ENCODE measurements at regions not wholly inside any gene's neighbourhood (a gene's known extent, or its start where the extent isn't known, plus 50 kb on each side); places are given as distances from the start of the nearest gene placed in this dataset.
"Not testable (repeated sequence)": the region's sequence is repeated elsewhere in the genome, so short reads cannot be mapped to it uniquely, and the experiment has no call there.

DNA sequence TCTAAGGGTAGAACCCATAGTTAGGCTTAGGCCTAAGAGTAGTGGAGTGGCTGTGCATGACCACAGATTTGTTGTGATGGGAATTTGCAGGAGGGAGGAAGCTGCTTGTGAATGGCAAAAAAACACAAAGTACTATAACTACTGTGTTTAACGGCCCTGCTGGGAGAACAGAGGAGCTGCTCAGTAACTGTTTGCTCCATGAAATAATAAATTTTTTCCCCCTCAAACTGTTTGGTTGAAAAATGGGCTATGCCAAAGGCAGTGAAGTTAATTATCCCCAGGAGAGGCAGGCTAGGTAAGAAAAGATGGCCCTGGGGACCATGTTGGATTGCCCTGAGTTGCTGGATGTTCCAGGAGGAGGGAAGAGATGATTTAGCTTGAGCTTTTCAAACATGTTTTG, 216.1 kb upstream of the ADRA1D start:
- no peak for DNase-seq

DNA sequence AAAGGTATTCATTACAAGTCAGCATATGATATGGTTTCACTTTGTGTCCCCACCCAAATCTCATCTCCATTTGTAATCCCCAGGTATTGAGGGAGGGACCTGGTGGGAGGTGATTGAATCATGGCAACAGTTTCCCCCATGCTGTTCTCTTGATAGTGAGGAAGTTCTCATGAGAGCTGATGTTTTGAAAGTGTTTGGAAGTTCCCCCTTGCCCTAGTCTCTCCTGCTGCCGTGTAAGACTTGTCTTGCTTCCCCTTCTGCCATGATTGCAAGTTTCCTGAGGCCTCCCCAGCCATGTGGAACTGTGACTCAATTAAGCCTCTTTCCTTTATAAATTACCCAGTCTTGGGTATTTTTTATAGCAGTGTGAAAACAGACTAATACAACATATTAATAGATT, 213.7 kb upstream of the ADRA1D start:
- DNase-seq = not testable (repeated sequence)

DNA sequence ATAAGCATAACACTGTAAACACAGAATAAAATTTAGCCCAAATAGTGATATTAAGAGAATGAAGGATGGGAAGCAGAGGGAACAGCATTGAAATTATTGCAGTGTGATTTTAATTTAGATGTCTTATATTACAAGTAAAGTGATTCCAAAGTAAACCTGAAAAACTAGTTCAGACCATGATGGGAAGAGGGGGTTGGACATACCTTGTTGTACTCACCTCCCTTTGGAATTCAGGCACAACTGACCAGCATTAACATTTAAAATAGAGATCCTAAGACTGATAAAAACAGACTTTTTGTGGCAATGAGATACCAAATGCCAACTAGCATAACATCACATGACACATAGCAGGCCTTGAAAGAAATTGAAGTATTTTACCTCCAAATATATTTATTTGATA, 210.0 kb upstream of the ADRA1D start:
- no peak for DNase-seq

DNA sequence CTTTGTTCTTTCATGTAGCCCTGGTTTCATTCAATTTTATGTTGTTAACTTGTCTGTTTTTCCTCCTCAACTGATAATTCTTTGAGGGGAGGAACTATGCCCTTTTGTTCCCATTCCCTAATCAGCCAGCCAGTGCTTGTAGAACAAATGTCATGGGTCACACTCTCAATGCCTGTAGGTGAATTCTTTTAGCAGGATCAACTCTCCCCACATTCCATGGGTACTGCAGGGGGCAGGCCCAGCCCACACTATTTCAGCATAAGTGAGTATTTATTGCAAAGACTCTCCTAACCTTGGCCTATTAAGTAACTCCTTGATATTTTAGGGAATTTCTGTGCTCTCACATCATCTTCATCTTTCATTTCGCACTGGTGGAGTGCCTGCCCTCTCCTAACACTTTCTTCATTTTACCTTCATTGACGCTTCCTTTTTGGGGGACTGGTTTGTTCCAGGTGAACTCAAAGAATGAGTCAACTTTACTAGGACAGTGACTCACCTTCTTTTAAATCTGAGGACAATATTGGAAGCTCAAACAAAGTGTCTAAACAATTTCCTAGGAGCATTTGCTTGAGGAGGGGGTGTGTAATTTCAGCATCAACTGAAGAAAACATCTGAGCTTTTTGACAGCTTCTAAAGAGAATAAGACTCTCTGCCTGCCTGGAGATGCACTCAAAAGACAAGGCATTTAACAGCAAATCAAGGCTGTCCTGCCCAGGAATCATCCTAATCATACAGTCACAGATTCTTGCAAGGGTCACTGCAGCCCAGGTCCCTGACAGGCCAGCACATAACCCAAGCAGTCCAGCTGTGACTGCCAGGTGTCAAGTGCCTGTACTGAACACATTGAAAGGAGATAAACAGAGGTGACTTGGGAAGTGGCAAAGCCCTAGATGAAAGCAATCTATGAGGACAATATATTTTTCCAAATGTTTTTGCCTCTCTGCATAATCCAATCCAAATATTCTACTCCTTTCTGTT, 208.8 kb upstream of the ADRA1D start:
- no peak for DNase-seq

DNA sequence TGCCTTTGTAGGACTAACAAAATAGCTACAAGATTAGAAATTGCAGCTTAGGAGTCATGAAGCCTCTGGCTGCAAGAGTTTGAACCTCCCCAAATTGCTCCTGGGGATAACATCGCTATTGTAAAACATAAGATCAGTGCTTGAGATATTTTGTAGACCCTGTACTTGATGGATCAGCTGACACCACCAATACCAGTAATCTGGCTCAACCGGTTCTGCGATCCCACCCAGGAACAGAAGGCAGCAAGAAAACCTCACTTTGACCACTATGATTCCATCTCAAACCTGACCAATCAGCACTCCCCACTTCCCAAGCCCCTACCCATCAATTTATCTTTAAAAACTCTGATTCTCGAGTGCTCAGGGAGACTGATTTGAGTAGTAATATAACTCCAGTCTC, 206.9 kb upstream of the ADRA1D start:
- no peak for DNase-seq

DNA sequence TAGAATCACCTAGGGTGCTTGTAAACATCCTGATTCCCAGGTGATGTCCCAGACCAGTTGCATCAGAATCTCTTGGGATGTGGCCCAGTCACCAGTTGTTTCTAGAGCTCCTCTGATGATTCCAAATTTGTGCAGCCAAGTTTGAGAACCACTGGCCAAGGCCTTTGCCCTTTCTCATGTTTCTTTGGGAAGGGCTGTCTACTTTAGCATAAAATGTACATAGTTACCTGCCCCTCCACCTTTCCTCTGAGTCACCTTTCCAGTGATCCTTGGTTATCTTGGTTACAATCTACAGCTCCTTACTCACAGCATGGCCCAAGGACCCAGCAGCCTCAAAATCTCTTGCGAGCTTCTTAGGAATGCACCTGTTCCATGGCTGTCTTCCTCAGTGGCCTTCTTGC, 206.2 kb upstream of the ADRA1D start:
- DNase-seq = no peak

DNA sequence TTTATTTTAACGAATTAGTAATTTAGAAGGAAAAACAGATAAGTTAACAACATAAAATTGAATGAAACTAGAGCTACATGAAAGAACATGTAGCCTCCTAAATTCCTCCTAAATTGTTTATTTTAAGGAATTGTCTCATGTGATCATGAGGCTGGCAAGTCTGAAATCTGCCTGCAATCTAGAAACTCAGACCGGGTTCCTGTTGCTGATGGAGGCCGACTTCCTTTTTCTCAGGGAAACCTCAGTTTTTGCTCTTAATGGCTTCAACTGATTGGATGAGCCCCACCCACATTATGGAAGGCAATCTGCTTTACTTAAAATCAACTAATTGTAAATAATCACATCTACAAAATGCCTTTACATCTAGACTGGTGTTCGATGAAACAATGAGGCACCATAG, 205.0 kb upstream of the ADRA1D start:
- no peak for DNase-seq

DNA sequence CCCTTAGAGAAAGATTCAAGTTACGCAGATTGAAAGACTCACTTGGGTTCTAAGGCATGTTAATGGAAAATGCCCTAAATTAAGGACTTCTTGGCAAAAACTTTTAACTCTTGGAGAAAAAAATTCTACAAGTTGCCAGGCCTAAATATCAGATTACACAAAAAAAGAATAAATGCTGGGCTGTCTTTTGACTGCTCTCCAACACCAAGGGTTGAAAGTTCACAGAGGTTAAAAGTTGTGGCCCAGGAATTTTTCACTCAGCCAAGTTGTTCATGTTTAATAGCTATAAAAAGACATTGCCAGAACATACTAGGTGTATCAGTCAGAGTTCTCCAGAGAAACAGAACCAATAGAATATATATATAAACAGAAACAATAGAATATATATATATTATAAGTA, 204.3 kb upstream of the ADRA1D start:
- DNase-seq = no peak

DNA sequence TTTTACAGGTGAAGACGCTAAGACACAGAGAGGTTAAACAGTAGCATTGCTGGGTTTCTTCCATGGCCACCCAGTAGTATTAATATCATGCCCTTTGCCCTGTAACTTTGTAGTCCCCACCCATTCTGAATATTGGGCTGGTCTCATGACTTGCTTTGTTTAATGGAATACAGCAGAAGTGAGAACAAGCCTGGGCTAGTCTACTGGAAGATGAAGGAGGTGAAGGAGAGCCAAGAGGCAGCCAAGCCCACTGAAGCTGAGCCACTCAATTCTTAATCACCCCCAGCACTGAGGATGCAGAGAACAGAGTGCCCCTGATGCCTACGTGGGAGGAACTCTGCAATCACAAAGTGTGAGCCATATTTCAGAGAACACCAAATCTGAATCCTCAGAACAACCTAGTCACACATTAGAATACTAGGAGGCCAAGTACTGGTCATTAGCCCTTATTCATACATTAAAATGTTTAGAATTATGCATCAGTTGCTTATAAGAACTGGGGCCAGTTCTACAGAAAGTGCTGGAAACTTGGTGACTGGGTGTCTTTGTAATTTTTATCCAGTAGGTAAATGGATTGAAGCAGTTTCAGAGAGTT, 202.5 kb upstream of the ADRA1D start:
- no peak for DNase-seq

DNA sequence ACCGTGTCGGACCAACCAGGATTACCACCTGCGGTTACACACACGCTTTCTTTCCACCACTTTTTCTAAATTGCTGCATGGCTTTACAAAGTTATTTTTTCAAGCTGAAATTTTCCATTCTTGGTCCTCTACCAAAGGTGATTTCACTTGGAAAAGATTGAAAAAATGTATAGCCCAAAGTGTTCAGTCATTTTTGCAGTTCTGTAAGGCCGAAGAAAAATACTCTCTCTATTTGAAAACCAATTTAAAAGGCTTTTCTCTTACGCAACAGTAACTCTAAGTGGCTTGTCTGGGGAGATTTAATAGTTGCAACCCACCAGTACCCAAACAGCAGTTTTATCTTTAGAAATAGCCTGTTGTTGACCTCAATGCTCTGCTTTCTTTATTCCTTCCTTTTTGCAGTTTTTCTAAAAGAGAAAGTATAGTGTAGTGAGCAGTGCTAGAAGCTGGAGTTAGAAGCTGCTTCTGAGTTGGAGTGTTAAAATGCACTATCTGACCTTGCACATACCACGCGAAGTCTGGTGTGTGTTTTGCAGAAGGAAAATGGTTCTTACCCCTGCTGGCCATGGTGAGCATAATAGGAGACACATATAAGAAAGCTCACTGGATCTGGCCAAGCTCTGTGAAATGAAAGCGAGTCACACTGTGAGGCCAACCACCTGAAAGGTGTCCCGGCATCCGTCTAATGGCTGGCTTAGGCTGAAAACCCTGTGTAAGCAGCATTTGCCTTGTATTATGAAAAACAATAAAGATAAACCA, 201.0 kb upstream of the ADRA1D start:
- DNase-seq = no peak

DNA sequence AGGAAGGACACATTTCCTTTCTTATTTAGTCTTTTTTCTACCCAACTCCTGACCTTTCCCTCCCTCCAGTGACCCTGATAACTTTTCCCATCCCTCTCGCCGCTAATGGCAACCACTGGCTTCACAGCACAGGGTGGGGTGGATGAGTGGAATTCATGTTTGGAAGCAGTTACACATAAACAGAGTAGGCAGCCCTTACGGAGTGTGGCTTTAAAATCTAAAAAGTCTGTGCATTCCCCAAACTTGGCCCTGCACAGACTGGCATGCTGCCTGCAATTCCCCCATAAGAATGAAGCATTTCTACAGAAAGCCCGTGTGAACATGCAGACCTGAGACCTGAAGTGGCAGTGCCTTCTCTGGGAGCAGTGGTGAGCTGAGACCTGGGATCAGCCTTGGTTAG, 196.7 kb upstream of the ADRA1D start:
- no peak for DNase-seq

DNA sequence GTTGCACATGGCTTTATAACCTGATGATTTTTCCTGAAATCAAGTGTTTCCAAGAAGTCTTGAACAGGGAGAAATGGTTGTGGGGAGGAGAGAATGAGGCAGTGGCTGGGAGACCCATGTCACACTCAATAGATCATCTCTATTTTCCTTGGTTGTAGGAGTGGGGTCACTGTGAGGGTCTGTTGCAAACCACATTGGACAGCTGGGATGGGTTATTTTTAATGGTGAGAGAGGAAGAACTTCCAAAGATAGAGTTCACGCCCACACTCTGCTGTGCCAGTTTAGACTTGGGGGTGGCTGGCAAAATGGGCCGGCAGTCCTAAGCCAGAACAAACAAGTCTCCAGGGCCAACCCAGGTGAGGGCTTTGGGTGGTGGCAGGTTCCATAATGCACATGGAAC, 196.2 kb upstream of the ADRA1D start:
- DNase-seq = no peak

DNA sequence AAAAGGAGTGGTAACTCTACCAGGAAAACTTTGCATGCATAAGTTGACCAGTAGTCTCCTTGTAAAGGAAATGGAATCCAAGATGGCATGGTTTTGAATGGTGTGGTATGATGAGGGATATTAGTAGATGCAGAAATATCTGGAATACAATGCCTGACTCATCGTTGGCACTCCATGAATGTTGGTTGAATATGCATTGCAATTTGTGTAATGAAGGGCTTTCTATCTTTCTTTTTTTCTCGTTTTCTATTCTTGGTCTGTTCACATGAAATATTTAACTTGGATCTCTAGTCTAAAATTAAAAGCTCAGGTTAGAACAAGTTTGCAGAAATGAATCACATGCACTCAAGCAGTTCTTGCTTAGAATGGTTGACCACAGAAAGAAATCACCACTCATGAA, 195.3 kb upstream of the ADRA1D start:
- DNase-seq = no peak

DNA sequence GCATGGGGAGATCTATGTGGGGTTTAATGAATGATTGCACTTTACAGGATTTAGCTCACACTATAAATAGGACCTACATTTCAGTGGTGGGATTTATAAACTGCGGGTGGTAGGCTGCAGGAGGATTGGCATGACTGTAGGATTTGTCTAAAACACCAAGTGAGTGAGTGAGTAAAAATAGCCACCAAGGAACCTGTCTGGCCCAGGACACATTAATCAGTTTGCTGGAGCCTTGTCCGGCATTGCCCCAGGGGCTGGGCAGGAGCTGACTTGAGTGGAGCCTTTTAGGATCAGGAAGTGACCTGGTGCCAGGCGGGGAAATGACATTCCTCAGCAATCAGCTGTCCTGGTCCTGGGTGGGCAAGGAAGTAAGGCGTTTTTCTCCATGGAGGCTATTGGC, 193.9 kb upstream of the ADRA1D start:
- no peak for DNase-seq

DNA sequence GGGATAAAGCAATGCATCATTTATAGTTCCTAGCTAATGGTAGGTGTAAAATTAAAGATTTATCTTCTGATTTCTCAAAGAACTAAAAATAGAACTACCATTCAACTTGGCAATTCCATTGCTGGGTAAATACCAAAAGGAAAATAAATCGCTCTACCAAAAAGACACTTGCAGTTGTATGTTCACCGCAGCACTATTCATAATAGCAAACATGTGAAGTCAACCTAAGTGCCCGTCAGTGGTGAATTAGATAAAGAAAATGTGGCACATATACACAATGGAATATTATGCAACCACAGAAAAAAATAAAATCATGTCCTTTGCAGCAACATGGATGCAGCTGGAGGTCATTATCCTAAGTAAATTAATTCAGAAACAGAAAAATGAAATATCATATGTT, 192.8 kb upstream of the ADRA1D start:
- DNase-seq = no peak

DNA sequence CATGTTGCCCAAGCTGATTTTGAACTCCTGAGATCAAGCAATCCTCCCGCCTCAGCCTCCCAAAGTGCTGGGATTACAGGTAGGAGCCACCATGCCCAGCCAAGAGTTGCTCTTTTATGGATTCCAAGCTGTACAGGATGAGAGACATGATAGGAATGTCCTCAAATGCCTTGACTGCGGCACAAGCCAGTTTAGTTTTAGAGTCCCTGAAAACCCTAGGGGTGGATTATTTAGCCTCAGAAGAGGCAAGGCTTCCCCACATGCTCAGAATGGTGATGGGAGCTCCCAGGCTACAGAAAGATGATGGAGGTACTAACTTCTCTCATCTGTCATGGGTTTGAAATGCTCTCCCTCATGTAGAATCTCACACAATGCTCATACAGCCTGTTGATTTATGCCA, 192.1 kb upstream of the ADRA1D start:
- DNase-seq = no peak

DNA sequence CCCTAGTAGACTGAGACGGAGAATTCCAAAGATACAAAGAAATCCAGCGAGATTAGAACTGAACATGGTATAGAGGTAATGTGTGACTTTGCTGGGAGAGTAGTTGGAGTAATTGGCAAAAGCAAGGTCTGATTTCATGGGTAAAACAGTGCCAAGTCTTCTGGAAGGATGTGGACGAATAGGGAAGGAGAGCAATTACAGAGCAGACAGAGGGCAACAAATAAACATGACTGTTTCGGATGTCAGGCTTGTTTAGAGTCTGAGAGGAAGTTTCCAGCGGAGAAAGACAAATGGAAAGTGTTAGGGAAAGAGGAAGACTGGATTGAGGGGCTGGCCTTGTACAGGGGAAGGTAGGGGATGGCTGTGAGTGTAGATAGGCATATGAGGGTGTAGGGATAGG, 190.4 kb upstream of the ADRA1D start:
- DNase-seq = no peak

DNA sequence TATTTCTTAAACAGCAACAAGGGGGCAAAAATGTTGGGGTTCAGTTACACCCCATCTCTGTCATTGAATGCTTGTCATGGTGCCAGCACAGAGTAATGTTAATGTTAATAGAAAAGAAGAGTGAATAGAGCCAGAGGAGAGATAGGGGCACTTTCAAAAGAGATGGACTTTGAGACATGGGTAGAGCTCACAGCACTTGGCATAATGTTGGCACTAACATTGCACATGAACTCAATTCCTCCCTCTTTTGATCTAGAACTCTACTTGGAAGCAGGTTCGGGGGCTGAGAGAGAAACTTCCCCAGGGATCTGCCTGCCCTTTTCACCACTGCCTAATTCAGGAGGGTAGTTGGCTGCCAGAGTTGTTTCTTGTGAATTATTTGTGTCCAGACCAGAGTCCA, 188.0 kb upstream of the ADRA1D start:
- DNase-seq = no peak

DNA sequence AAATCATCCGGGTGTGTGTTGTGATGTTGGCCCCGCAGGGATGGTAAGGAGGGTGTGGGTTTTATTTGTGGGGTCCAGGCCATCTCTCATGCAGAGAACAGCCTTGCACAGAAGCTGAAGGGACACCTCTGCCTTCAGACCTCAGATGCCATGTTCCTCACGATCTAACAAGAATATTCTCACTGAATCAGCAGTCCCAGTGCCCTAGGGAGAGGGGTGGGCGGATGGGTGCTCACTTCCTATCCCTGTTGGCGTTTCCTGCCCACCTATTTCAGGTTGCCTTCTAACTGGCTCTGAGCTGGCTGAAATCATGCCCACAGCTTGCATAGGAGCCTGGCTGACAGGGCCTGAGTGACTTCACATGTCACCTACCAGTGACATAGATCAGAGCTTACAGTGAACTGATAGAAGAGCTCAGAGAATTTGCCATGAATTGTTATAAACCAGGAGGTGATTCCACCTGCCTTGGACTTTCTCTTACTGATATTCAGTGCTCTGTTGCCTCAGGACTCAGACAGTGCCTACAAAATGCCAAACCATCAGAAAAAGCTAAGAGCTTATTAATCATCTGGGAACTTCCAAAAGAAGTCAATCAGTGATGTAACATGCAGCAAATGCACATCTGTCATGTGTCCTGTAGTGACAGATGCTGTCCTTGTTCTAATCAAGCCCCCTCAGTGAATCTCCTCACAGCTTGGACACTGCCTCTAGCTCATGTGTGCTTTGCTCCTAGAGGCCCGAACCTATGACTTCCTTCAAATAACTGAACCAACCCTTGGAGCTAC, 186.8 kb upstream of the ADRA1D start:
- DNase-seq = no peak

DNA sequence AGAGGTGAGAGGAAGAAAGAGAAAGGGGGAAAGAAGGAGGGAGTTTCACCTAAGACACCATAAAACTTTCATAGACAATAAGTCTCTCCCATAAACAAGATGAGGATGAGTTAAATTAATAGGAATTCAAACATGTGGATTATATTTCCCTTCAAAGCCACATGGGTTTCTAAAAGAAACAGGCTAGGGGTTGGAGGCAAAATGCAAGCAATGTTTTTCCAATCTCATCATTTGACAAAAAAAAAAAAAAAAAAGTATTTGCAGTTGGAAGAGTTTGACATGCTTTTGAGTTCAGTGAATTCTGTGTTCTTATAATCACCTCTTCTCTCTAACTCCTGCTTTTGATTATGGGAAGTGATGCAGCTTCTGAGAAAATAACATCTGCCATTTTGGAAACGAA, 186.1 kb upstream of the ADRA1D start:
- DNase-seq = no peak

DNA sequence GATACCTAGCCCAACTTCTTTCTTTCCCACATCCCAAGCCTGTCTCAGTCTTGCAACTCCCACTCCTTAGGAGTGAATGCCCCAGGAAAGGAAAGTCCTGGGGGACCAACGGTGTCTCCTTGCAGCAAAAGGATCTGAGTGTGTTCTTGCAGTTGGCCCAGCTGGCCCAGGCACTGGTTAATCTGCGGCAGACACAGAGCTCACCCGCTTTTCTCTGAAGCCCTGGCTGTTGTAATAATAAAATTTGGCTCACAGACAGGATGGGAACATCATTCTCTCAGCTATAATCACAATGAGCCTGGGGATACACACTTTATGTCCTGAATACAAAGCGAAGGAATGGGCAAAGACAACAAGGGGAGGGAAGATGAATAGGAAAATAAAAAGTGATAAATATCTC, 185.6 kb upstream of the ADRA1D start:
- DNase-seq = no peak

DNA sequence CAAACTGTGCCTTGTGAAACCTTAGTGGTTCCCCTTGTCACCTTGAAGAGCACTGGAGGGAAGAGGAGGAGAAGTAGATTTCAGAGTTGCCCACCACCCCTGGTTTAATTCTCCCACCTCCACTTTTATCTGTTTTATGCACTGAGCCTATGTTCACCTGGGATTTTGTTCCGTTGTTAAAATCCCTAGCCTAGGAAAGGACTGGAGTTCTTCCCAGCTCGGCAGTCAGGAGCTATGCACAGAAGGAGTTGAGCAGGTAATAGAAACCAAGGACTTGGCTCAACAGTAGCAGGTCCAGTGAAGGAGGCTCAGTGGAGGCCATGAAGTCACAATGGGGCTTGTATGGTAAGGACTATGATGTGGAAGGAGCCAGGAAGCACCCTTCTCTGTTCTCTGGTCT, 182.4 kb upstream of the ADRA1D start:
- DNase-seq = no peak

DNA sequence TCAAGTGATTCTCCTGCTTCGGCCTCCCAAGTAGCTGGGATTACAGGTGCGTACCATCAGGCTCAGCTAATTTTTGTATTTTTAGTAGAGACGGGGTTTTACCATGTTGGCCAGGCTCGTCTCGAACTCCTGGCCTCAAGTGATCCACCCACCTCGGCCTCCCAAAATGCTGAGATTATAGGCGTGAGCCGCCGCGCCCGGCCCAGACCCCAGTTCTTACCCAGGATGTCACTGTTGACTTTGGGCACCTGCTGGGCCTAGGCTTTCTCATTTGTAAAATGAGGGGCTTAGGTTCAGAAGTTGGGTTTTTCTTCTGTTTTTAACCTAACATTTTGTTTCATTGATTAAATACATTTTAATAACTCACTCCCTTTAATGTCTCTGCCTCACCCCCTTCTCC, 181.7 kb upstream of the ADRA1D start:
- DNase-seq = not testable (repeated sequence)
